SK-N-MC (cell line): ENCODE measurements at regions not wholly inside any gene's neighbourhood (a gene's known extent, or its start where the extent isn't known, plus 50 kb on each side); places are given as distances from the start of the nearest gene placed in this dataset.

Source experiments
- EZH2 ChIP-seq: fragments of 200-600 bp; sonication (generic); IDR thresholded peaks from one replicate; pipeline ENCODE4 v1.6.1; 2017; ENCODE audit warnings: antibody characterized with exemption
- POLR2AphosphoS5 ChIP-seq: IDR thresholded peaks from 2 replicates; pipeline ENCODE4 v1.6.1; 2012; ENCODE audit warnings: mild to moderate bottlenecking, low read depth, low read length, borderline replicate concordance

DNA sequence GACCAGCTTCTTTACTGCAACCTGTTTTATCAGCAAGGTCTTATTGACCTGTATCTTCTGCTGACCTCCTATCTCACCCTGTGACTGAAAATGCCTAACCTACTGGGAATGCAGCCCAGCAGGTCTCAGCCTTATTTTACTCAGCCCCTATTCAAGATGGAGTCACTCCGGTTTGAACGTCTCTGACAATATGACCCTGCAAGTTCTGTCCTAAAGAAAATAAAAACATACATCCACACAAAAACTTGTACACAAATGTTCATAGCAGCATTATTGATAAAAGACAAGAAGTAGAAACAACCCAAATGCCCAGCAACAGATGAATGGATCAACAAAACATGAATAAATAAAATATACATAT, 59.5 kb upstream of the FAM9C start:
- TF ChIP-seq POLR2AphosphoS5, result no peak
- no peak for TF ChIP-seq EZH2
